Colon (tissue), 2 donors: ENCODE measurements at regions not wholly inside any gene's neighbourhood (a gene's known extent, or its start where the extent isn't known, plus 50 kb on each side); places are given as distances from the start of the nearest gene placed in this dataset.
A peak's percentile ranks its signal among the peaks of the same experiment; 100 is the strongest.

Experiments
- FAIRE-seq: peaks from 2 replicates; lab custom pipeline; 2012; peaks lifted over from hg19 to GRCh38; lab: Jason Lieb, UNC
- donor health status: control.
- donor health status: control.

DNA sequence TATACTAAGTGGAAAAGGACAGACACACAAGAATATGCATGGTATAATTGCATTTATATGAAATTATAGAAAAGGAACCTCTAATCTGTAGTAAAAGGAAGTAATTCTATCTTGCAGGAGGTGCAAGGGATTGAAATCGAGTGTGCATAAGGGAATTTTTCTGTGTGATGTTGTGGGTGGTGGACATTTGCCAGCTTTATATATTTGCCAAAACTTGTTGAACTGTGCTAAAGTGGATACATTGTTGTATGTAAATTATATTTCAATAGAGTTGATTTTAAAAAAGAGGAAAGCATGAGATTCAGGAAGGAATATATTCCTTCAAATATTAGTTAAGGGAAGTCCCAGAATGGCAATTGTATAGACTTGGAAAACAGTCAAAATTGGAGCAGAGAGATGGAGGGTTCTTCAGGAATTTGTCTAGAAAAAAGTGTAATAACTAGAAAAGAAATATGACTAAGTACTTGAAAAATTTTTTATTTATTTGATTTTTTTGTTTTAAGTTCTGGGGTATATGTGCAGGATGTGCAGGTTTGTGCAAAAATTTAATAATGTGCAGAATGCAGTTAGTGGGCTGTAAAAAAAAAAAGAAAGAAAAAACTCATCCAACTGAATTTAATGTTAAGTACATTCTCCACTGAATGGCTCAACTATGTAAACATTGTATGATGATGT lies 96.1 kb downstream of the ARL4A start:
- no peak for FAIRE-seq

DNA sequence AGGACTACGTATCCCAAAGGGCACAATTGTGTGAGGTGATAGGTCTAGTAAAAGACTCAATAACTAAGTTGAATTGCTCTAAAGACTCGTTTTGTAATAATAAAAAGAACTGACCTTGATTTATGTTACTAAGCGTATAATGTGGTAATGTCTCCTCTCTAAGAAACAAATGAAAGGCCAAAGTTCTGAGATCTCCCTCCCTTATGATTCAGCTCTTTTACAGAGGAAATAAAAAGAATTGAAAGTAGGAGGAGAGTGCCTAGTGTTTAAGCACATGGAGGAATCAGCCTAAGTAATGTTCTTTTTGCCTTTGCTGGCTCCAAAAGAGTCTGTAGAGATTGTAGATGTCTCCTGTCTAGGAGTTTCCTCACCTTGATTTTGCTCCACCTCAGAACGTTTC lies 98.0 kb downstream of the ARL4A start:
- no peak for FAIRE-seq

DNA sequence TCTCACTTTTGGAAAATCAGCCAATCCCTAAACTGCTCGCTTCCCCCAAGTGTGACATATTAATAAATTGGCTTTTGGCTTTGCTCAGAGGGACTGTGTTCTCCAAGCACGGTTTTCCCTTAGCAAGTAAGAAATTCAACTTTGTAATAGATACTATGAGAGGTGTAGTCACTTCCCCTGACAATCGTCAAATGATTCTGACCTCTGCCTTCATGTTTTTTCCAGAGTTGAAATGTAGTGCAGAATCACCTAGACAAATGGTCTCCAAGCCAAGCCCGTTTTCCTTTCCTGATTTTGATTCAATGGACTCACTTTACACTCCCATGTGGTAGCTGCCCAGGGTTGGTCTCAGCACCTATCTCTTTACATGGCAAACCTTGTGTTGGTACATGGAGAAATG lies 99.1 kb downstream of the ARL4A start:
- no peak for FAIRE-seq

DNA sequence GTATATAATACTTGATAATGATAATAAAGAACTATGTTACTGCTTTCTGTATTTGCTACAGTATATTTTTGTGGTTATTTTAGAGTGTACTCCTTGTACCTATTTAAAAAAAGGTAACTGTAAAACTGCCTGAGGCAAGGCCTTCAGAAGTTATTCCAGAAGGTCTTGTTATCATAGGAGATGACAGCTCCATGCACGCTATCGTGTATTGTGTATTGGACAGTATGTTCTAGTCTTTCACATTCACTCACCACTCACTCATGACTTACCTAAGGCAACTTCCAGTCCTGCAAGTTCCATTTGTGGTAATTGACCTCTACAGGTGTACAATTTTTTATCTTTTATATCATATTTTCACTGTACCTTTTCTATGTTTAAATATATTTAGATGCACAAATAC lies 100.7 kb downstream of the ARL4A start:
- no peak for FAIRE-seq

DNA sequence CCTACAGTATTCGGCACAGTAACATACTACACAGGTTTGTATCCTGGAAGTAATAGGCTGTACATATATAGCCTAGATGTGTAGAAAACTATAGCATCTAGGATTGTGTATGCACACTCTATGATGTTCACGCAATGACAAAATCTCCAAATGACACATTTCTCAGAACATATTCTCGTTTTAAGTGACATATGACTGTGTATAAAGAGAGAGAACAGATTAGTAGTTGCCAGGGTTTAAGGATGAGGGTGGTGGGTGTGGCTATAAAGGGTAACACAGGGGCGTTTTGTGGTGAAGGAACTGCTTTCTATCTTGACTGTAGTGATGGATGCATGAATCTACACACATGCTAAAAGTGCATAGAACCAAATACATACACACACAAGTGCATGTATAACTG lies 101.2 kb downstream of the ARL4A start:
- no peak for FAIRE-seq

DNA sequence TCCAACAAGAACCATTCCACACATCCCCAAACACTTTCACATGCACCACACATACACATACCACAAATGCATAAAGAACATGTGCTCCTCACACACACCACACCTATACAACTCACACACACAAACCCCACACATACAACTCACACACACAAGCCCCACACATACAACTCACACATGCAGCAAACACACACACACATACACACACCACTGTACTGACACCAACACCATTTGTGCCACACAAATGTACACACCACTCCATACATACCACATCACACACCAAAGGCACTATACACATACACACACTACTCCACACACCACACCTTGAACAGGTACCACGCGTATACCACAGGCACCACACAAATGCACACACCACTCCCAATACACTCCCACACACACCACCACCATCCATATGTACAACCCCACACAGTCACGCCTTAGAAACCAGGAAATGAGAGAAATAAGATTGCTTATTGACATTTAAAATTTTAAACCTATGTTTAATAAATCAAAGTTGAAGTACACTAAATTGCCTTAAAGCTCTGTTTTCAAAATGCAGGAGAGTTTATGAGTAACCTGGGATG lies 107.4 kb downstream of the ARL4A start:
- FAIRE-seq, result no peak

DNA sequence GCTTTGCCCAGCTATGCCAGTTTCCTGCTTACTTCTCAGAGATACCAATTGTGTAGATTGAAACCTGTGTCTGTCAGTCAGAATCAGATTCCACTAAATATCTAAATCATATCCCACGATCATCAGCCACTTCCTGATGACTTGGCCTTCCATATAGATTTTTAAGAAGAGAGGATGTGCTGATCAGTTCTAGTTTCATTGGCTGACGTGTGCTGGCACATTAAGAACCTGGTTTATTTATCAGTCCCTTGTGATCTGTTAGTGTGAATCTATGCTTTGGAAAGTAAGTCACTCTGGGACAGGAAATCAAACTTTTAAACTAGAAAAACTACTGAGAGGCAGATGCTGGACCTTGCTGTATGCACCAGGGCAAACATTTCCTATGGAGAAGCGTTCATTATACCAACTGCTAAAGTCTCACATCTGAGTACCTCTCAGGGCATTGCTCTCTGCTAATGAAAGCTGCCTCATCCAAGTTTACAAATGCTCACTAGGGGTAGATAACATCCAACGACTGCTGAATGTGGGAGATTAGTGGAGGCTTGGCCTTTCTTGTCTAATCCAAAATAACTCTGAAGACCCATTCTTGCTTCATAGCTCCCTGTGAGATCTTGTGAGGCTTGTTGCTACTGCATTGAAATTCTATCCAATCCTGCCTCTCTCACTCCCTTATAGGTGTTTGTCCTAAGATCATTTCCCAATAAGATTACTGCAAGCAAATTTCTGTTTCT lies 109.1 kb downstream of the ARL4A start:
- no peak for FAIRE-seq

DNA sequence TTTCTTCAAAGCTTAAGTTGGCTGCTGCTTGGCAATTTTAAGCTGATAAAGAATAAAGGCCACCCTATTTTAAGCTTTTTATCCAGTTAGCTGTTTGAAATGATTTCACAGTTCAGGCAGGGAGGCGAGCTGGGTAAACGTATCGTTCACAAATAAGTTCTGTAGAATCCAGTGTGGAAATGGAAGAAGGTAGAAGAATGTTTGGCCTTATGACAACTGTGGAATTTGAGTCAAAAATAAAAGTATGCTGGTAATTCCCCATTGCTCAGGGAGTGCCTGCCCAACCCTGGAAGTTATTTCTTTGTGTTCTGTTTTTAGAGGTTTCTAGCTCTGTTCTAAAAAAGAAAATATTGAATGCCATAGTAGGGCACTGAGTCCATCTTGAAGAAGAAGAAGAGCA lies 113.1 kb downstream of the ARL4A start:
- FAIRE-seq, result no peak

DNA sequence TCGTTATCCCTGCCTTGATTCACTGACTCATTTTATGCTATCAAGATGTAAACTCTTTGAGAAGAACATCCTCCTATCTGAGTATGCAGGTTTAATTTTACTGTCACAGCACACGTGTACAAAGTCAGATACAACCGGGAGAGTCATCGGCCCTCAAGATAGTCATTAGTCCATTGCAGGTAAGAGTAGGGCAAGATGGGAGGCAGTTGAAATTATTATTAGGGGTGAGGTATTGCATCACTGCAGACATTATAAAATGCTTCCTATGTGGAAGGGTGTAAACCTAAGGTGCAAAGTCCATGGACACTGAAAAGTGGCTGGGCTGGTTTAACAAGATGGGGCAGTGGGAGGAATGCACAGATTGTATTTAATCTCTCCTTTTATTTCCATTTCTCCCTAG lies 113.7 kb downstream of the ARL4A start:
- FAIRE-seq, result peak; percentile 24

DNA sequence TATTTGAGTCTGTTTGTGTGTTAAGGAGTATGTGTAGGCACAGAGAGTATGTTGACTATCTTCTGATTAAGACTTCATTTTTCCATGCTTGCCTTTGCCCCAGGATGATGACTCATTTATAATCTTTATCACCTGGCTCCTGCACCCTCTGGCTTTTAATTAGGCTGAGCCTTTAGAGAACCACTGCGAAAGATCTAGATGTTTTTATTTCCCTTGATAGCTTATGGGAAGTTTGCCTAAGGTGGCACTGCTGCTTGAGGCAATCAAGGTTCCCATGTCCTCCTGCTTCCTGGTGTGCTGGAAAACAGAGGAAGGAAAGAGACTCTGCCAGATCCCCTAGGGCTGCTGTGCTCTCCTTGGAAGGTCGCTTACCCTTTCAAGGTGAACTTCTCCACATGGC lies 114.6 kb downstream of the ARL4A start:
- FAIRE-seq, result peak; percentile 87

DNA sequence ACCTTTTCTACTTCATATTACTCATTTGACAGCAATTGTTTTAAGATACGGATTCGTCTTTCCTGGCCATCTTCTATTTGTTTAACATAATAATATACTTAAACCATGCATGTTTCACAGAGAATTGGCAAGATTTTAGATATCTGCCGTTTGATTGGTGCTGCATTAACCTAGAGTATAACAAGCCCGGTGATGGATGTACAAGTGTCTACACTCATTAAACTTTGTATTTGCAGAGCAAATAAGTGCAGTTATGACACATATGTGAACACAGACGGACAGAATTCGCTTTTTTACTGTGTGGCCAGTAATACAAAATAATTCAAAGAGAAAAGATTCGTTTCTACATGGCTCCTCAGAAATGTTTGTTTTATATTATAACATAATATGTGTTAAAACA lies 116.1 kb downstream of the ARL4A start:
- FAIRE-seq, result no peak

DNA sequence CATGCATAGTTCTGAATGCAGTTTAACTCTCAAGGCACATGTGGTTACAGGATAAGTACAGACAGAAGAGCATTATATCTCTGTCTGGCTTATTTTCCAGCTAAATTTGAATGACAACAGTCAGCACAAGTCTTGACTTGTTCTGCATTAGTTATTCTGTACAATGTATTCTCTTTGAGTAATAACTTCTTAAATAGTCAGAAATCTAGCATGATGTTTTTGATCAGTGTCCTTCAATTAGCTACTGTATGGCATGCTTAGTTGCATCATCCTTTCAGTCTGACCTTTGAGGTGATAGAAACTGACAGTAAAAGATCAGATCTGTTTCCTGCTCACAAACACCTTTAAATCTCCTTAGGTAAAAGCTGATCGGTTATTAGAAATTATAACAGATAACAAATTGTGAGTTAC lies 118.1 kb downstream of the ARL4A start:
- no peak for FAIRE-seq

DNA sequence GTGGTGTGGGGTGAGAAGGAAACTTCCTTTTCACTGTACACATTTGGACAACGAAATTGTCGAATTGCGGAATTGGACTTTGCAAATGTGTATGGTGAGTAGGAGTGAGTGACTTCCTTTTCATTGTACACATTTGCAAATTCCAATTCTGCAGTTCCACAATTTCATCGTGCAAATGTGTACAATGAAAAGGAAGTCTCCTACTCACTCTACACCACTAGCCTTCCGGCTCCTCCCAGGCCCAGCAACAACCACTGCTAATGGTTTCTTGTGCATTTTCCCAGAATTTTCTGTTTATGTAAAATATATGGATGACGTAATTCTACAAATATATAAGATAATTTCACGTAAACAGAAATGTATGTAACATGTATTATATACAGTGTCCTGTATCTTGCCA lies 118.5 kb downstream of the ARL4A start:
- no peak for FAIRE-seq

DNA sequence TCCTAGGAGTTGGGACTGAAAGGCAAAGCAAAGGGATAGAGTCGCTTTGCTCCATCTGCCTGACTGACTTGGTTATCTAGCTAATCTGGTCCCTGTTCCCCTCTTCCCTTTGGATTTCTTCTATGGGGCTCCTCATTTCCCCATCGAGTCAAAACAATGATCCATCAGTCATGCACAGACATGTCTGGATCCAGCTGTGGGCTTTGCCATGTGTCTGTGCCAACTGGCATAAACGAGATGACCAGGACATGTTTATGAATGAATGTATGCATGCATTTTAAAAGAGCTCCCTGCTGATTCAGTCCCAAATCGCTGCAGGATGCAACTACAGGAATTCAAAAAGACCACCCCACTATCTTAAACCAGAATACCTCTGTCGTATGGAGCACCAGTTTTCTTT lies 122.0 kb downstream of the ARL4A start:
- no peak for FAIRE-seq

DNA sequence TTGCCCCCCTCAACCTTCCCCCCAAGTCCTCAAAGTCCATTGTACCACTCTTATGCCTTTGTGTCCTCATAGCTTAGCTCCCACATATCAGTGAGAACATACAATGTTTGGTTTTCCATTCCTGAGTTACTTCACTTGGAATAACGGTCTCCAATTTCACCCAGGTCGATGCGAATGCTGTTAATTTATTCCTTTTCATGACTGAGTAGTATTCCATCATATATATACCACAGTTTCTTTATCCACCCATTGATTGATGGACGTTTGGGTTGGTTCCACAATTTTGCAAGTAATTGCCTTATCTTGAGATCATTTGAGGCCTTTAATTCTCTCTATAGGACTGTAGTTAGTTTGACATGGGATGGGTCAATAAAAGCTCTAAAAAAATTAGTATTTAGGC lies 124.7 kb downstream of the ARL4A start:
- no peak for FAIRE-seq

DNA sequence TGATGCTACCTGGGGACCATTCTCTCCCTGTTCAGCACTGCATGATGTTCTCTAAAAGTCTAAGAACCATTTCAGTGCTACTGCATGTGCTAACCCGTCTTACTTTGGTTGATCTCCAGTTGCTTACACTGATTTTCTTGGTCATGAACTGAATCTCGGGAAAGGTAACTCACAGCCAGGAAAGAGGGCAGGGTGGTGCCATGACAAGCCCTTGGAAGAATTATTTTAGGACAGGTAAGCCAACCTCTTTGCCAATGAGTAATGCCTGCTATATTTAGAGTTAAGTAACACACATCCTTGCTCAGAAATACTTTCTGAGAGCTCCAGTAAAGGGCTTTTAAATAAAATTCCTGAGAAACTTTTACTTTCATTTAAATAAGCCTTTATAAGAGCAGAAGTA lies 126.7 kb downstream of the ARL4A start:
- no peak for FAIRE-seq

DNA sequence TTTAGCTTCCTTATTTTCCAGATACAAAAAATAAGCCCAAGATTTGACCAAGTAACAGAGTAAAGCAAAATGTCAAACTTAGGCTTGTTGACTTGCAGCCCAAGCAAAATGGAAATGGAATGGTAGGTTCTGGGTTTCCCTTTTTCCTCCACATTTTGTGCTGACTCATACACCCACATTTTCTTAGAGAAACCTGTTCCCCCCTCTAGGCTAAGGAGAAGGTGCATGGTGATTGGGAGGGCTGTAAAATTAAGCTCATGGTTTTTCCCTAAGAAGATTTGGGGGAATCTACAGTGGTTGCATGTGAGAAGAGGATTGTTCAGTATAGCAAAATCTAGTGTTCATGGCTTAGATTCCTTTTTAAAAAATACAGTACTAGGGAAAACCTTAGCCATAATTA lies 127.4 kb downstream of the ARL4A start:
- FAIRE-seq, result no peak

DNA sequence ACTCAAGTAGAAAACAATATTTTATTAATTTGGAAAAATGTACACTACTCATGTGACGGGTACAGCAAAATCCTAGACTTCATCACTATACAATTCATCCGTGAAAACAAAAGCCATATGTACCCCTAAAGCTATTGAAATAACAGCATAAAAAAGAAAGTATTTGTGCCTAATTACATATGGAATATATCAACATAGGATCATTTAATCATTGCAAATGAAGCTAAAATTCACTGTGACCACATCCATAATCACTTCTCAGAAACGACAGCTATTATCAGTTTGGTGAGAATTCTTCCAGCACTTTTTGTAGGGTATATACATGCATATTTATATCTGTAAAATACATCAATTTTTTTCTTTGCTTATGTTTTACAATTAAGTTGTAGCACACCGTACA lies 128.0 kb downstream of the ARL4A start:
- no peak for FAIRE-seq

DNA sequence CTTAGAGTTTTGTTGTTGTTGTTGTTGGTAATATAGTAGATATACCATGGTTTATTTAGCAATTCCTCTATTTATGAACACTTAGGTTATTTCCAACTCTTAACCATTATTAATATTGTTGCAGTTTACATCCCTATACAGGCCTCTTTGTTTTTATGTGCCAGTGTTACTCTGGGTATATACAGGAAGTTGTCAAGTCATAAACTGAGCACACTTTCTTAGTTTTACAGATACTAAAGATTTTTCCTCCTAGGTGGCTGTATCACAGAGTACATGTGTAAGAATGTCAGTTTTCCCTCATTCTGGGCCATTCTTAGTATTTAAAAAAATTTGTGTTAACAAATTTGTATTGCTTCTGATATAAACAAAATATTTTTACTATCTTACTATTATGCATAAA lies 128.4 kb downstream of the ARL4A start:
- peak; percentile 68 for FAIRE-seq

DNA sequence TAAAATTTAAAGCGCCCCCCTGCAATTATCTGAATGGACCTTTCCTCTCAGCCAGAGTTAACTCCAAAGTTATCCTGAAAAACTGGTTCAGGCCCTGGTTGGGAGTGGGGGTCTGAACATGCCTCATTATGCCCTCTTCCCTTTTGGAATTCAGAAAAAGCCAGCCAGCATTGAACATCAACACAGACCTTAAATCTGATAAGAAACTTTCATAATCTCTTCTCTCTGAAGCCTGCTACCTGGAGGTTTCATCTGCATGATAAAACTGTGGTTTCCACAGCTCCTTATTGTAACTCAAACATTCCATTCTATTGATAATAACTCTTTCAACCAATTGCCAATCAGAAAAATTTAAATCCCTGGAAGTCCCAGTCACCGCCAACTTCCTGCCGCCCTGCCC lies 133.3 kb downstream of the ARL4A start:
- FAIRE-seq, result no peak

DNA sequence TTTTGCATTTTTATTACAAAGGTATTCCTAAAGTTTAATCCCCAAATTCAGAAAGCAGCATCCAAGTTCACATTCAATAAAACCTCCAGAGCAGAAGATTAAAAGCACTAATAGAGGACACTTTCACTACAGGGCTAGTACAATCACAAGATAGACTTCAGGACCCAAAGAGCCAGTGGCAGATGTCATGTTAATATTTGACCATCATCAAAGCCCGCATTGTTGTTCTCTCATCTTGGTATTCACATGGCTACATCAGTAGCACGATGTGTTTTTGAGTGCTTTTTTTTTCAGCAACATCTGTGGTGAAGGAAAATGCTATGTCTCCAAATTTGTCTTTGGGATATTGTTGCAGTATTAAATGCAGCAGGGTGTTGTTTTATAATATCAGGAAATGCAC lies 134.3 kb downstream of the ARL4A start:
- FAIRE-seq, result no peak

DNA sequence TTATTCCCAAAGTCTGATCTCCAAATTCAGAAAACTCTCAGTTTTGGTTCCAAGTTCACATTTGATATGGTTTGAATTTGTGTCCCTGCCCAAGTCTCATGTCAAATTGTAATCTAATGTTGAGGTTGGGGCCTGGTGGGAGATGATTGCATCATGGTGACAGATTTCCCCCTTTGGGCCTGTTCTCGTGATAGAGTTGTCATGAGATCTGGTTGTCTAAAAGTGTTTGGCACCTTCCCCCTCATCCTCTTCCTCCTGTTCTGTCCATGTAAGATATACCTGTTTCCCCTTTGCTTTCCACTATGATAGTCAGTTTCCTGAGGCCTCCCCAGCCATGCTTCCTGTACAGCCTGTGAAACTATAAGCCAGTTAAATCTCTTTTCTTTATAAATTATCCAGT lies 138.6 kb downstream of the ARL4A start:
- FAIRE-seq, result no peak

DNA sequence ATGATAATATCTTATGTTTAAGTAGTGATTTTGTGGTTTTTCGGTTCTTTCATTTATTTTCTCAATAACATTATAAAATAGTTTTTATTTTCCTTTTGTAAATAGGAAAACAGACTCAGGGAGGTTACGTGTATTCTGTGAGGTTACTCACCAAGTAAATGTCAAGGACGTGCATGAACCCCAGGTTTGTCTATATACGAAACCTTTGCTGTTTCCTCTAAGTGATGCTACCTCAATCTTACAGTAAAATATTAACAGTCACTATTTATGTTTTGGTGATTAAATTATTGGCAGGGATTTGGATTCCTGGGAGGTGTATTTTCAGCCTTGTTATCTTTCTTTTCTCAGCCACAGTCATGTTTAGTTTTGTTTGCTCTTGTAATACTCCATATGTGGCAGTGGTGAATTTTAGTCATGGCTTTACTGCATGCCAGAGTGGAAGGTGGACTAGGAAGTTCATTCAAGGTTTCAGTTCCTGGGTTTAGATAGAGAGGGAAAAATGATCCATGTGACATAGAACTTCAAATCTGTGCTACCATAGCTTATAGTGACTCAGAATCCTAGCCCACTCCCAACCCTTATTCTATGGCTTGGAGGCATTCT lies 139.9 kb downstream of the ARL4A start:
- FAIRE-seq, result no peak
